ENCODE measurements at regions not wholly inside any gene's neighbourhood (a gene's known extent, or its start where the extent isn't known, plus 50 kb on each side); places are given as distances from the start of the nearest gene placed in this dataset.

GRCh38 chr4:169927280-169927679, 98.9 kb downstream of the MFAP3L start:
- TF ChIP-seq, protein P1, sequence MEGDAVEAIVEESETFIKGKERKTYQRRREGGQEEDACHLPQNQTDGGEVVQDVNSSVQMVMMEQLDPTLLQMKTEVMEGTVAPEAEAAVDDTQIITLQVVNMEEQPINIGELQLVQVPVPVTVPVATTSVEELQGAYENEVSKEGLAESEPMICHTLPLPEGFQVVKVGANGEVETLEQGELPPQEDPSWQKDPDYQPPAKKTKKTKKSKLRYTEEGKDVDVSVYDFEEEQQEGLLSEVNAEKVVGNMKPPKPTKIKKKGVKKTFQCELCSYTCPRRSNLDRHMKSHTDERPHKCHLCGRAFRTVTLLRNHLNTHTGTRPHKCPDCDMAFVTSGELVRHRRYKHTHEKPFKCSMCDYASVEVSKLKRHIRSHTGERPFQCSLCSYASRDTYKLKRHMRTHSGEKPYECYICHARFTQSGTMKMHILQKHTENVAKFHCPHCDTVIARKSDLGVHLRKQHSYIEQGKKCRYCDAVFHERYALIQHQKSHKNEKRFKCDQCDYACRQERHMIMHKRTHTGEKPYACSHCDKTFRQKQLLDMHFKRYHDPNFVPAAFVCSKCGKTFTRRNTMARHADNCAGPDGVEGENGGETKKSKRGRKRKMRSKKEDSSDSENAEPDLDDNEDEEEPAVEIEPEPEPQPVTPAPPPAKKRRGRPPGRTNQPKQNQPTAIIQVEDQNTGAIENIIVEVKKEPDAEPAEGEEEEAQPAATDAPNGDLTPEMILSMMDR (IDR thresholded peaks at IDR 0.05; ENCODE audit: control extremely low read depth, extremely low read depth): no peak
- no peak overlapping the region for H3K27ac ChIP-seq (ENCODE audit: low read depth in 1 of 2, low read length in 1 of 2)
- DNase-seq (no peak), ATAC-seq (ENCODE audit: insufficient read depth, low FRiP score) (no peak)
- H3K36me3 ChIP-seq (ENCODE audit: control insufficient read depth in 4 of 4, insufficient read depth in 4 of 4, low read length in 4 of 4): no peaks in the 10 kb centered on the region
- no peak overlapping the region for H3K9ac ChIP-seq (ENCODE audit: insufficient read depth in 1 of 2, low read length in 2 of 2)
- H3K9me3 ChIP-seq (ENCODE audit: control insufficient read depth in 4 of 4, insufficient read depth in 3 of 4, low read length in 3 of 4): no peaks in the 10 kb centered on the region
- H3K4me1 ChIP-seq (ENCODE audit: control insufficient read depth in 5 of 5, insufficient read depth in 5 of 5, low read length in 5 of 5): no peaks in the 10 kb centered on the region
- H3K4me3 ChIP-seq: no peak overlapping the region
- 64 to 84% methylated on average over 4 of the region's 4 CpGs for WGBS, 2 donors
- no peaks in the 10 kb centered on the region for H3K27me3 ChIP-seq (ENCODE audit: control insufficient read depth in 3 of 3, insufficient read depth in 3 of 3, low read length in 2 of 3)

GRCh38 chr4:169925678-169926077, 100.5 kb downstream of the MFAP3L start:
- TF ChIP-seq, protein P1 (IDR thresholded peaks at IDR 0.05; ENCODE audit: control extremely low read depth, extremely low read depth): no peak
- Histone ChIP-seq H3K9me3 (ENCODE audit: control insufficient read depth in 4 of 4, insufficient read depth in 3 of 4, low read length in 3 of 4) (no peaks in the 10 kb centered on the region), H3K9ac (ENCODE audit: insufficient read depth in 1 of 2, low read length in 2 of 2) (no peak overlapping the region), H3K27me3 (ENCODE audit: control insufficient read depth in 3 of 3, insufficient read depth in 3 of 3, low read length in 2 of 3) (no peaks in the 10 kb centered on the region), H3K36me3 (ENCODE audit: control insufficient read depth in 4 of 4, insufficient read depth in 4 of 4, low read length in 4 of 4) (no peaks in the 10 kb centered on the region), H3K4me3 (no peak overlapping the region), H3K4me1 (ENCODE audit: control insufficient read depth in 5 of 5, insufficient read depth in 5 of 5, low read length in 5 of 5) (no peaks in the 10 kb centered on the region), H3K27ac (ENCODE audit: low read depth in 1 of 2, low read length in 1 of 2) (no peak overlapping the region)
- 92 to 97% methylated on average over 4 of the region's 4 CpGs for WGBS, 2 donors
- no peak for DNase-seq
- ATAC-seq (ENCODE audit: insufficient read depth, low FRiP score): no peak

- 49 to 57% methylated on average over 3 of the region's 3 CpGs for WGBS, 2 donors
- Histone ChIP-seq H3K9ac (ENCODE audit: insufficient read depth in 1 of 2, low read length in 2 of 2) (no peak overlapping the region), H3K27ac (ENCODE audit: low read depth in 1 of 2, low read length in 1 of 2) (no peak overlapping the region), H3K4me3 (no peak overlapping the region), H3K4me1 (ENCODE audit: control insufficient read depth in 5 of 5, insufficient read depth in 5 of 5, low read length in 5 of 5) (no peaks in the 10 kb centered on the region), H3K36me3 (ENCODE audit: control insufficient read depth in 4 of 4, insufficient read depth in 4 of 4, low read length in 4 of 4) (no peaks in the 10 kb centered on the region), H3K9me3 (ENCODE audit: control insufficient read depth in 4 of 4, insufficient read depth in 3 of 4, low read length in 3 of 4) (no peaks in the 10 kb centered on the region), H3K27me3 (ENCODE audit: control insufficient read depth in 3 of 3, insufficient read depth in 3 of 3, low read length in 2 of 3) (no peaks in the 10 kb centered on the region)
- TF ChIP-seq, protein P1 (IDR thresholded peaks at IDR 0.05; ENCODE audit: control extremely low read depth, extremely low read depth): no peak
- ATAC-seq (ENCODE audit: insufficient read depth, low FRiP score) (no peak), DNase-seq (peak in 1 of 3 donors; percentile 3)
Observed at GRCh38 chr4:169922632-169923276, 103.4 kb downstream of the MFAP3L start.

GRCh38 chr4:169921732-169922131, 104.5 kb downstream of the MFAP3L start:
- no peaks in the 10 kb centered on the region for H3K4me1 ChIP-seq (ENCODE audit: control insufficient read depth in 5 of 5, insufficient read depth in 5 of 5, low read length in 5 of 5)
- H3K27ac ChIP-seq (ENCODE audit: low read depth in 1 of 2, low read length in 1 of 2): no peak overlapping the region
- no peaks in the 10 kb centered on the region for H3K36me3 ChIP-seq (ENCODE audit: control insufficient read depth in 4 of 4, insufficient read depth in 4 of 4, low read length in 4 of 4)
- DNase-seq (no peak), ATAC-seq (ENCODE audit: insufficient read depth, low FRiP score) (no peak)
- 35 to 94% methylated on average over 1 of the region's 1 CpG for WGBS, 2 donors
- no peak overlapping the region for H3K4me3 ChIP-seq
- TF ChIP-seq, protein P1 (IDR thresholded peaks at IDR 0.05; ENCODE audit: control extremely low read depth, extremely low read depth): no peak
- H3K27me3 ChIP-seq (ENCODE audit: control insufficient read depth in 3 of 3, insufficient read depth in 3 of 3, low read length in 2 of 3): no peaks in the 10 kb centered on the region
- peaks cover 0 to 3% (median 0%) of the 10 kb centered on the region in 4 donors for H3K9me3 ChIP-seq (ENCODE audit: control insufficient read depth in 4 of 4, insufficient read depth in 3 of 4, low read length in 3 of 4)
- H3K9ac ChIP-seq (ENCODE audit: insufficient read depth in 1 of 2, low read length in 2 of 2): no peak overlapping the region

All from lung (tissue), 11 donors.